ENCODE measurements at regions not wholly inside any gene's neighbourhood (a gene's known extent, or its start where the extent isn't known, plus 50 kb on each side); places are given as distances from the start of the nearest gene placed in this dataset.

- H3K9me3 ChIP-seq (ENCODE audit: low read length), result peaks cover 13% of the 10 kb centered on the region
- TF ChIP-seq MXI1 (conservative IDR thresholded peaks at IDR 0.05; ENCODE audit: poor library complexity, severe bottlenecking) (no peak), TAF1 (IDR thresholded peaks at IDR 0.05; ENCODE audit: low read depth) (no peak), EP300 (conservative IDR thresholded peaks at IDR 0.05; ENCODE audit: poor library complexity, severe bottlenecking) (no peak), EZH2 (IDR thresholded peaks at IDR 0.05; ENCODE audit: borderline replicate concordance, insufficient read depth, low read length, poor library complexity, severe bottlenecking) (no peak), SMC3 (conservative IDR thresholded peaks at IDR 0.05; ENCODE audit: poor library complexity) (no peak), CTCF (IDR thresholded peaks at IDR 0.05; ENCODE audit: poor library complexity, severe bottlenecking) (no peak), RAD21 (conservative IDR thresholded peaks at IDR 0.05) (no peak), POLR2AphosphoS5 (IDR thresholded peaks at IDR 0.05) (no peak), REST (IDR thresholded peaks at IDR 0.05; ENCODE audit: borderline replicate concordance) (no peak)
Observed at GRCh38 chr5:89893546-89893945, 516.0 kb downstream of the CETN3 start.

GRCh38 chr5:89885670-89886069, 523.9 kb downstream of the CETN3 start:
- H4K20me1 ChIP-seq (ENCODE audit: insufficient read depth), result no peaks in the 10 kb centered on the region
- no peak overlapping the region for H3K4me2 ChIP-seq (ENCODE audit: low read length)
- H3K9me2 ChIP-seq (ENCODE audit: insufficient read depth, low read length), result no peaks in the 10 kb centered on the region
- no peak overlapping the region for H3K4me3 ChIP-seq (ENCODE audit: low read length)
- H3K36me3 ChIP-seq (ENCODE audit: insufficient read depth, low read length), result no peaks in the 10 kb centered on the region
- no peaks in the 10 kb centered on the region for H3K27me3 ChIP-seq (ENCODE audit: insufficient read depth, low read depth, low read length)
- no peak overlapping the region for H3K9ac ChIP-seq (ENCODE audit: low read length)
- H3K27ac ChIP-seq (ENCODE audit: low read length), result no peak overlapping the region
- no peaks in the 10 kb centered on the region for H3K79me2 ChIP-seq (replicated peaks; ENCODE audit: insufficient read depth, low read length)
- H3F3A ChIP-seq (ENCODE audit: insufficient read depth, low read length, poor library complexity, severe bottlenecking), result no peaks in the 10 kb centered on the region
- no peak for TF ChIP-seq EP300 (conservative IDR thresholded peaks at IDR 0.05; ENCODE audit: poor library complexity, severe bottlenecking)
- TF ChIP-seq EZH2 (IDR thresholded peaks at IDR 0.05; ENCODE audit: borderline replicate concordance, insufficient read depth, low read length, poor library complexity, severe bottlenecking), result no peak
- TF ChIP-seq REST (IDR thresholded peaks at IDR 0.05; ENCODE audit: borderline replicate concordance), result no peak
- TF ChIP-seq MXI1 (conservative IDR thresholded peaks at IDR 0.05; ENCODE audit: poor library complexity, severe bottlenecking), result no peak
- no peak for TF ChIP-seq RAD21 (conservative IDR thresholded peaks at IDR 0.05)
- TF ChIP-seq TAF1 (IDR thresholded peaks at IDR 0.05; ENCODE audit: low read depth), result no peak
- TF ChIP-seq SMC3 (conservative IDR thresholded peaks at IDR 0.05; ENCODE audit: poor library complexity), result no peak
- no peak for TF ChIP-seq POLR2AphosphoS5 (IDR thresholded peaks at IDR 0.05)
- TF ChIP-seq CTCF (IDR thresholded peaks at IDR 0.05; ENCODE audit: poor library complexity, severe bottlenecking), result no peak
- no peaks in the 10 kb centered on the region for H3K9me3 ChIP-seq (ENCODE audit: low read length)
- no peak overlapping the region for H2AFZ ChIP-seq (ENCODE audit: low read depth, low read length)

More at GRCh38 chr5:89893546-89893945, 516.0 kb downstream of the CETN3 start:
- Histone ChIP-seq H3K36me3 (ENCODE audit: insufficient read depth, low read length) (no peaks in the 10 kb centered on the region), H3F3A (ENCODE audit: insufficient read depth, low read length, poor library complexity, severe bottlenecking) (no peaks in the 10 kb centered on the region), H2AFZ (ENCODE audit: low read depth, low read length) (no peak overlapping the region), H3K9ac (ENCODE audit: low read length) (no peak overlapping the region), H3K27ac (ENCODE audit: low read length) (no peak overlapping the region), H3K4me3 (ENCODE audit: low read length) (no peak overlapping the region), H3K27me3 (ENCODE audit: insufficient read depth, low read depth, low read length) (no peaks in the 10 kb centered on the region), H3K79me2 (replicated peaks; ENCODE audit: insufficient read depth, low read length) (no peaks in the 10 kb centered on the region), H3K9me2 (ENCODE audit: insufficient read depth, low read length) (no peaks in the 10 kb centered on the region), H4K20me1 (ENCODE audit: insufficient read depth) (no peaks in the 10 kb centered on the region), H3K4me2 (ENCODE audit: low read length) (no peak overlapping the region)

All from neural cell (in vitro differentiated cells).